AG09309 (cell line): ENCODE measurements at regions not wholly inside any gene's neighbourhood (a gene's known extent, or its start where the extent isn't known, plus 50 kb on each side); places are given as distances from the start of the nearest gene placed in this dataset.

Experiments used
- DNase-seq: peaks from one replicate; pipeline ENCODE4 v3.0.0-alpha.2; 2010; ENCODE audit warnings: low read depth
- H3K4me3 ChIP-seq: 2 replicates; pipeline ENCODE4 v1.5.1; 2011; ENCODE audit warnings: mild to moderate bottlenecking, low read depth, low read length, moderate library complexity; ENCODE audit not compliant: control insufficient read depth
- CTCF ChIP-seq: IDR thresholded peaks from 2 replicates; pipeline ENCODE4 v1.5.1; 2011; ENCODE audit warnings: mild to moderate bottlenecking, low read depth, low read length, inconsistent platforms; ENCODE audit not compliant: insufficient read depth, control insufficient read depth; ENCODE audit errors: missing control alignments

DNA sequence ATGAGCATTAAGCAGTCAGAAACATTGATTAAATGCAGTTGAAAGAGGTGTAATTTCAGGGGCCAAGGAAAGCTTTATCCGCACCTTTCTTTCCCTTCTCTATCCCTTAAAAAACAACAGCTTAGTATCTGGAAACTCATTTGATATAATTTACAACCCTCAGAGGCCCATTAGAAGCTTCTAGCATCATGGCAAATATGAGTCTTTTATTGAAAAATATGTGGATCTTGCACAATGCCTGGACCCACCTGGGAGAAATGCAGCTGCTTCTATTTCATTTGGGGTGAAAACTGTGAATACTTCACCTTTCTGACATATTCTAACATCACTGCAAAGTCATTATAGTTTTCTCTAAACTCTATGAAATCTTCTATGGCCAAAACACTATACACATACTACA, 492.2 kb upstream of the PSMD7 start:
- no peak for TF ChIP-seq CTCF
- no peak overlapping the region for H3K4me3 ChIP-seq
- no peak for DNase-seq

DNA sequence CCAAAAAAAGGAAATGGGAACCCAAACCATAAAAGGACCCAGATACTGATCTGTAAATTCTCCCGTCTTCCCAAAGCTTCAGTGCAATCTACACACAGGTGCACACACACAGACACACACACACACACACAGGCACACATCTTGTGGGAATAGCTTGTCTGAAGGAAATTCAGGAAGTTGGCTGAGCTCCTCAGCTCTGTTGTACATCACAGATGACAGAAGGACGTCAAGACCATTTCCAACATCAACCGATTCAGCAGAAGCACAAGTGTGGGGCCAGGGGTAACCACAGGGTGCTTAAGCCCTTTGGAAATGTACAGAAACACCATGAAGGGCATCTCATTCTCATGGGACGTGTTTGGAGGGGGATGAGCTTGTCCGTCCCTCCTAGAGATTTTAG, 498.1 kb upstream of the PSMD7 start:
- no peak overlapping the region for H3K4me3 ChIP-seq
- DNase-seq: no peak
- TF ChIP-seq CTCF: no peak

- no peak for TF ChIP-seq CTCF
Measured at GRCh38 chr16:73797115-73797514, 499.5 kb upstream of the PSMD7 start.

GRCh38 chr16:73796241-73796640, 500.4 kb upstream of the PSMD7 start:
- no peak for DNase-seq
- TF ChIP-seq CTCF: no peak
- H3K4me3 ChIP-seq: no peak overlapping the region

More at GRCh38 chr16:73797115-73797514, 499.5 kb upstream of the PSMD7 start:
- no peak for DNase-seq
- no peak overlapping the region for H3K4me3 ChIP-seq

DNA sequence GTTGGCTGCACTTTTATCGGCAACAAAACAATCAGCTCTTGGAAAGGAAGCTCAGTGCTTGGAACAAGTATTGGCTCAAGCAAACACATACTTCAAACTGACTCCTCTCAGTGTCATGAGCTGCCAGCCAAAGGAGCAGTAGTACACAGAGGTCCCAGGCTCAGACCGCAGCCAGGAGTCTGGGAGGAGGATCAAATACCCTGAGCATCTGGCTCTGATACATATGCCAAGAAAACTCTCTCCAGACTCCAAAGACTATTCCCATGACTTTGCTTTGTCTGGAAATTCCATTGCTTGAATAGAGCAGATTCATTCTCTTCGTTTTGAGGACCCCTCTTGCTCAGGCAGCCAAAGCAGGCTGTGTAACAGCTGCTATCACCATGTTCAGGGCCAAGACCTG, 501.6 kb upstream of the PSMD7 start:
- no peak for TF ChIP-seq CTCF
- no peak for DNase-seq
- no peak overlapping the region for H3K4me3 ChIP-seq

DNA sequence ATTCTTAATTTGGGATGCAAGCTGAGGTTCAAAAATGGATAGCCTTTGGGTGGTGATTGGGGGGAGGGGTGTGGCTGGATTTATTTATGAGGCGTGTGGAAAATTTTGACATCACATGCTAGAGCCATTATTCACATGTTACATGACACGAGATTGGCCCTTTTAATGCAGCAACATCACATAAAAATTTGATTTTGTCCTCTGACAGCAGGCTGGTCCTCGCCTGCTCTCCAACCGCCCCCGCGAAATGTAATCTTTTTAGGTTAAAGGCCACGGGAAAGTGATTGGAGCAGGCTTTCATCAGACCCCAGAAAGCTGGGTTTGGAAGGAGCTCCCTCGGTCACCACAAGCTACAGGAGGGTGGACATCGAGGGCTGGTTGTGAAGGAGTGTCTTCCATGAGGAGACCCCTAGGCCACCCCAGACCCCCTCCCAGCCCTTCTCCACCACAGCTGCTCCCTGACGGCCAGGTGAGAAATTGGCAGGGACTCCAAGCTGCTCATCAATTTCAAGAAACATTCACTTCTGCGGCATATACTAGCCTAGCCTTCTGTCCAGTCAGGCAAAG, 502.7 kb upstream of the PSMD7 start:
- no peak for DNase-seq
- no peak for TF ChIP-seq CTCF
- H3K4me3 ChIP-seq: no peak overlapping the region

- no peak for TF ChIP-seq CTCF
- DNase-seq: no peak
- H3K4me3 ChIP-seq: no peak overlapping the region
Measured at GRCh38 chr16:73793260-73793659, 503.4 kb upstream of the PSMD7 start.
